ENCODE measurements at regions not wholly inside any gene's neighbourhood (a gene's known extent, or its start where the extent isn't known, plus 50 kb on each side); places are given as distances from the start of the nearest gene placed in this dataset.

DNA sequence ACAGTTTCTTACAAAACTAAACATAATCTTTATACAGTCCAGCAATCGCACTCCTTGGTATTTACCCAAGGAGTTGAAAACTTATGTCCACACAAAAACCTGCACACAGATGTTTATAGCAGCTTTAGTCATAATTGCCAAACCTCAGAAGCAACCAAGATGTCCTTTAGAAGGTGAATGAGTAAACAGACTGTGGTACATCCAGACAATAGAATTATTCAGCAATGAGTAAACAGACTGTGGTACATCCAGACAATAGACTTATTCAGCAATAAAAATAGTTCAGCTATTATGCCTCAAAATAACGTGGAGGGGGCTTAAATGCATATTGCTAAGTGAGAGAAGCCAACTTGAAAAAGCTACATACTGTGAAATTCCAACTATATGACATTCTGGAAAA lies 87.0 kb upstream of the GALNT2 start (continued):
- TF ChIP-seq, protein P1, sequence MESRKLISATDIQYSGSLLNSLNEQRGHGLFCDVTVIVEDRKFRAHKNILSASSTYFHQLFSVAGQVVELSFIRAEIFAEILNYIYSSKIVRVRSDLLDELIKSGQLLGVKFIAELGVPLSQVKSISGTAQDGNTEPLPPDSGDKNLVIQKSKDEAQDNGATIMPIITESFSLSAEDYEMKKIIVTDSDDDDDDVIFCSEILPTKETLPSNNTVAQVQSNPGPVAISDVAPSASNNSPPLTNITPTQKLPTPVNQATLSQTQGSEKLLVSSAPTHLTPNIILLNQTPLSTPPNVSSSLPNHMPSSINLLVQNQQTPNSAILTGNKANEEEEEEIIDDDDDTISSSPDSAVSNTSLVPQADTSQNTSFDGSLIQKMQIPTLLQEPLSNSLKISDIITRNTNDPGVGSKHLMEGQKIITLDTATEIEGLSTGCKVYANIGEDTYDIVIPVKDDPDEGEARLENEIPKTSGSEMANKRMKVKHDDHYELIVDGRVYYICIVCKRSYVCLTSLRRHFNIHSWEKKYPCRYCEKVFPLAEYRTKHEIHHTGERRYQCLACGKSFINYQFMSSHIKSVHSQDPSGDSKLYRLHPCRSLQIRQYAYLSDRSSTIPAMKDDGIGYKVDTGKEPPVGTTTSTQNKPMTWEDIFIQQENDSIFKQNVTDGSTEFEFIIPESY (IDR thresholded peaks at IDR 0.05), result no peak
- TF ChIP-seq RXRA (IDR thresholded peaks at IDR 0.05), result no peak

DNA sequence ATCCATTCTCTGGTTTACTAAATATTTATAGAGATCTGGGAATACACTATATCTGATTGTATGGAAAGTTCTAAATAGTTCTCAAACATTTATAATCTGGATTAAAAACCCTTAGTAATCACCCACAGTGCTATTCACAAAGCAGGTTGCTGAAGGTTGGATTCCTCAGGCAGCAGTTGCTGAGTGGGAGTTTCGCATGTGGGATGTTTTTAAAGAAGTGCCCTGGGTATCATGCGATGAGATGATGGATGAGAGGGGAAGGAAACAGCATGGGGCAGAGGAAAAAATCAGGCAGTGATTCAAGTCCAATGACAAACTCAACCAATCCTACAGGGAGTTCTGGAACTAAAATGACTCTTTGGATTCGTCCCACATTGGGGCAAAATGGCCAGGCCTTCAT lies 85.3 kb upstream of the GALNT2 start:
- WGBS, result 93% methylated on average over 3 of the region's 3 CpGs
- Histone ChIP-seq H3K27me3 (ENCODE audit: control insufficient read depth in 4 of 4, insufficient read depth in 4 of 4, low read length in 3 of 4) (no peaks in the 10 kb centered on the region), H3K9ac (ENCODE audit: low read depth in 1 of 2, low read length in 2 of 2) (no peak overlapping the region), H3K4me3 (ENCODE audit: low read depth in 1 of 3, low read length in 3 of 3) (no peak overlapping the region), H3K9me3 (ENCODE audit: control insufficient read depth in 4 of 4, low read length in 3 of 4) (peaks cover 0 to 6% (median 2%) of the 10 kb centered on the region in 4 donors), H3K27ac (ENCODE audit: low read depth in 1 of 2, low read length in 2 of 2) (no peak overlapping the region), H3K4me1 (ENCODE audit: control insufficient read depth in 4 of 4, insufficient read depth in 4 of 4, low read length in 3 of 4) (peaks cover 0 to 3% (median 1%) of the 10 kb centered on the region in 4 donors), H3K36me3 (ENCODE audit: control insufficient read depth in 4 of 4, insufficient read depth in 3 of 4, low read depth in 1 of 4, low read length in 3 of 4) (no peaks in the 10 kb centered on the region)
- DNase-seq (ENCODE audit: low spot score), result no peak
- no peak for TF ChIP-seq HNF4G (IDR thresholded peaks at IDR 0.05)
- TF ChIP-seq RAD21 (IDR thresholded peaks at IDR 0.05), result no peak
- TF ChIP-seq, protein P2, sequence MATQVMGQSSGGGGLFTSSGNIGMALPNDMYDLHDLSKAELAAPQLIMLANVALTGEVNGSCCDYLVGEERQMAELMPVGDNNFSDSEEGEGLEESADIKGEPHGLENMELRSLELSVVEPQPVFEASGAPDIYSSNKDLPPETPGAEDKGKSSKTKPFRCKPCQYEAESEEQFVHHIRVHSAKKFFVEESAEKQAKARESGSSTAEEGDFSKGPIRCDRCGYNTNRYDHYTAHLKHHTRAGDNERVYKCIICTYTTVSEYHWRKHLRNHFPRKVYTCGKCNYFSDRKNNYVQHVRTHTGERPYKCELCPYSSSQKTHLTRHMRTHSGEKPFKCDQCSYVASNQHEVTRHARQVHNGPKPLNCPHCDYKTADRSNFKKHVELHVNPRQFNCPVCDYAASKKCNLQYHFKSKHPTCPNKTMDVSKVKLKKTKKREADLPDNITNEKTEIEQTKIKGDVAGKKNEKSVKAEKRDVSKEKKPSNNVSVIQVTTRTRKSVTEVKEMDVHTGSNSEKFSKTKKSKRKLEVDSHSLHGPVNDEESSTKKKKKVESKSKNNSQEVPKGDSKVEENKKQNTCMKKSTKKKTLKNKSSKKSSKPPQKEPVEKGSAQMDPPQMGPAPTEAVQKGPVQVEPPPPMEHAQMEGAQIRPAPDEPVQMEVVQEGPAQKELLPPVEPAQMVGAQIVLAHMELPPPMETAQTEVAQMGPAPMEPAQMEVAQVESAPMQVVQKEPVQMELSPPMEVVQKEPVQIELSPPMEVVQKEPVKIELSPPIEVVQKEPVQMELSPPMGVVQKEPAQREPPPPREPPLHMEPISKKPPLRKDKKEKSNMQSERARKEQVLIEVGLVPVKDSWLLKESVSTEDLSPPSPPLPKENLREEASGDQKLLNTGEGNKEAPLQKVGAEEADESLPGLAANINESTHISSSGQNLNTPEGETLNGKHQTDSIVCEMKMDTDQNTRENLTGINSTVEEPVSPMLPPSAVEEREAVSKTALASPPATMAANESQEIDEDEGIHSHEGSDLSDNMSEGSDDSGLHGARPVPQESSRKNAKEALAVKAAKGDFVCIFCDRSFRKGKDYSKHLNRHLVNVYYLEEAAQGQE (IDR thresholded peaks at IDR 0.05), result no peak
- TF ChIP-seq, protein P3, sequence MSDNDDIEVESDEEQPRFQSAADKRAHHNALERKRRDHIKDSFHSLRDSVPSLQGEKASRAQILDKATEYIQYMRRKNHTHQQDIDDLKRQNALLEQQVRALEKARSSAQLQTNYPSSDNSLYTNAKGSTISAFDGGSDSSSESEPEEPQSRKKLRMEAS (IDR thresholded peaks at IDR 0.05), result no peak
- no peak for TF ChIP-seq FOXA2 (IDR thresholded peaks at IDR 0.05)
- TF ChIP-seq, protein P4, sequence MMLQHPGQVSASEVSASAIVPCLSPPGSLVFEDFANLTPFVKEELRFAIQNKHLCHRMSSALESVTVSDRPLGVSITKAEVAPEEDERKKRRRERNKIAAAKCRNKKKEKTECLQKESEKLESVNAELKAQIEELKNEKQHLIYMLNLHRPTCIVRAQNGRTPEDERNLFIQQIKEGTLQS (IDR thresholded peaks at IDR 0.05), result no peak
- no peak for TF ChIP-seq HNF4A (conservative IDR thresholded peaks at IDR 0.05)
- TF ChIP-seq, protein P1 (IDR thresholded peaks at IDR 0.05), result no peak
- TF ChIP-seq TAF1 (conservative IDR thresholded peaks at IDR 0.05), result no peak
- no peak for TF ChIP-seq FOXA1 (IDR thresholded peaks at IDR 0.05)
- no peak for TF ChIP-seq RXRA (IDR thresholded peaks at IDR 0.05)
- TF ChIP-seq, protein P5, sequence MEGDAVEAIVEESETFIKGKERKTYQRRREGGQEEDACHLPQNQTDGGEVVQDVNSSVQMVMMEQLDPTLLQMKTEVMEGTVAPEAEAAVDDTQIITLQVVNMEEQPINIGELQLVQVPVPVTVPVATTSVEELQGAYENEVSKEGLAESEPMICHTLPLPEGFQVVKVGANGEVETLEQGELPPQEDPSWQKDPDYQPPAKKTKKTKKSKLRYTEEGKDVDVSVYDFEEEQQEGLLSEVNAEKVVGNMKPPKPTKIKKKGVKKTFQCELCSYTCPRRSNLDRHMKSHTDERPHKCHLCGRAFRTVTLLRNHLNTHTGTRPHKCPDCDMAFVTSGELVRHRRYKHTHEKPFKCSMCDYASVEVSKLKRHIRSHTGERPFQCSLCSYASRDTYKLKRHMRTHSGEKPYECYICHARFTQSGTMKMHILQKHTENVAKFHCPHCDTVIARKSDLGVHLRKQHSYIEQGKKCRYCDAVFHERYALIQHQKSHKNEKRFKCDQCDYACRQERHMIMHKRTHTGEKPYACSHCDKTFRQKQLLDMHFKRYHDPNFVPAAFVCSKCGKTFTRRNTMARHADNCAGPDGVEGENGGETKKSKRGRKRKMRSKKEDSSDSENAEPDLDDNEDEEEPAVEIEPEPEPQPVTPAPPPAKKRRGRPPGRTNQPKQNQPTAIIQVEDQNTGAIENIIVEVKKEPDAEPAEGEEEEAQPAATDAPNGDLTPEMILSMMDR (IDR thresholded peaks at IDR 0.05; ENCODE audit: low read depth, low read length, missing input control), result no peak
- TF ChIP-seq SP1 (IDR thresholded peaks at IDR 0.05), result no peak
- no peak for TF ChIP-seq NR2F2 (IDR thresholded peaks at IDR 0.05)
- TF ChIP-seq EGR1 (IDR thresholded peaks at IDR 0.05; ENCODE audit: low read depth in 2 of 2), result no peak
- no peak for TF ChIP-seq JUND (IDR thresholded peaks at IDR 0.05)
- no peak for TF ChIP-seq YY1 (IDR thresholded peaks at IDR 0.05)

Data from liver (tissue), 8 donors.